Liver (tissue), 3 donors: ENCODE measurements at regions not wholly inside any gene's neighbourhood (a gene's known extent, or its start where the extent isn't known, plus 50 kb on each side); places are given as distances from the start of the nearest gene placed in this dataset.

Source experiments
- ATF3 ChIP-seq: IDR thresholded peaks from 2 replicates; pipeline ENCODE4 v1.6.1; 2016; ENCODE audit warnings: antibody characterized with exemption
- CTCF ChIP-seq: fragments of 150-350 bp; IDR thresholded peaks from 2 replicates; pipeline ENCODE4 v1.5.1; 2017; ENCODE audit warnings: improper control_type of control experiment, low read depth, low read length; ENCODE audit not compliant: missing input control
- EGR1 ChIP-seq, 2 donors: IDR thresholded peaks; 2 replicates each; pipeline ENCODE4 v1.6.1; 2016 to 2018; ENCODE audit warnings: antibody characterized with exemption in 2 of 2, low read depth in 2 of 2
- FOXA1 ChIP-seq: IDR thresholded peaks from 2 replicates; pipeline ENCODE4 v1.6.1; 2016; ENCODE audit warnings: antibody characterized with exemption
- JUND ChIP-seq, 2 donors: IDR thresholded peaks; 2 replicates each; pipeline ENCODE4 v1.6.1; 2016; ENCODE audit warnings: antibody characterized with exemption in 2 of 2
- REST ChIP-seq: IDR thresholded peaks from 2 replicates; pipeline ENCODE4 v1.6.1; 2016; ENCODE audit warnings: antibody characterized with exemption, mild to moderate bottlenecking
- SP1 ChIP-seq: IDR thresholded peaks from 2 replicates; pipeline ENCODE4 v1.6.1; 2018; ENCODE audit warnings: antibody characterized with exemption, mild to moderate bottlenecking
- TAF1 ChIP-seq: conservative IDR thresholded peaks from 2 replicates; pipeline ENCODE4 v1.6.1; 2016; ENCODE audit warnings: antibody characterized with exemption, mild to moderate bottlenecking
- donor health status: healthy.
- donor health status: healthy.

GRCh38 chr10:106086391-106086790 is 1078.1 kb downstream of the SORCS1 start:
- TF ChIP-seq CTCF (no peak), EGR1 (IDR thresholded peaks at IDR 0.05; ENCODE audit: low read depth in 2 of 2) (no peak), SP1 (no peak), JUND (IDR thresholded peaks at IDR 0.05) (no peak), TAF1 (no peak), REST (no peak), ATF3 (no peak), FOXA1 (no peak)
